G401.6 (cell line): ENCODE measurements at regions not wholly inside any gene's neighbourhood (a gene's known extent, or its start where the extent isn't known, plus 50 kb on each side); places are given as distances from the start of the nearest gene placed in this dataset.

ENCODE experiments used
- FAIRE-seq: peaks from 2 replicates; lab custom pipeline; 2012; peaks lifted over from hg19 to GRCh38; lab: Jason Lieb, UNC

DNA sequence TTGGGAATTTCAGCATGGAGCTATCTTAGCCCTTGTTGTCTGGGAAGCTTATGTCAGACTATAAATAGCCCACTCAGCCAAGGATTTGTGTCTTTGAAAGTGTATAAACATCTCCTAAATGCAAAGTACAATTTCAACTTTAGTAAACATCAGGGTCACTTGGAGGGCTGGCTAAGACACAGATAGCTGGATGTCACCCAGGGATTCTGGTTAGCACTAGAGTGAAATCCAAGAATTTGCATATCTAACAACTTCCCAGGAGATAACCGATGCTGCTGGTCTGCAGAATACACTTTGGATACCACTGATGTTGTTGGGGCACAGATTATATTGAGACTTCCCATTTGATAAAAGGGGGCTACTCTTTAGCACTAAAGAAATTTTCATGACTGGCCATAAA is 130.9 kb downstream of the PAX1 start:
- FAIRE-seq, result no peak

DNA sequence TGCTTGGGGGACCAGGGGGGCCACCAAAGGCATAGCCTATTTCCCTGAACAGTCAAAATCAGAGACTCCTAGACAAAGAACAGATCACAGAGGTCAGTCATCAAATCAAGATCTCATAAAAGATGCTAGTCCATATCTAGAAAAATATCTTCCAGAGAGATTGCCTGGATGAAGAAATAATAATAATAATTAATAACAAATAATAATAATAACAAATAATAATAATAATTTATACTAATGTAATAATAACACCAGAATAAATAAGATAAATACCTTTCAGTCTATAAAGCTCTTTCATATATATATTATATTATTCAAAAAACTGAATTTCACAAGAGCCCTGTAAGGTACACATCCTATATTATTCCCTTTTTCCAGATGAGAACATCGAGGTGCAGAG is 129.6 kb downstream of the PAX1 start:
- FAIRE-seq, result no peak

GRCh38 chr20:21832442-21833385 is 127.2 kb downstream of the PAX1 start:
- FAIRE-seq, result no peak

DNA sequence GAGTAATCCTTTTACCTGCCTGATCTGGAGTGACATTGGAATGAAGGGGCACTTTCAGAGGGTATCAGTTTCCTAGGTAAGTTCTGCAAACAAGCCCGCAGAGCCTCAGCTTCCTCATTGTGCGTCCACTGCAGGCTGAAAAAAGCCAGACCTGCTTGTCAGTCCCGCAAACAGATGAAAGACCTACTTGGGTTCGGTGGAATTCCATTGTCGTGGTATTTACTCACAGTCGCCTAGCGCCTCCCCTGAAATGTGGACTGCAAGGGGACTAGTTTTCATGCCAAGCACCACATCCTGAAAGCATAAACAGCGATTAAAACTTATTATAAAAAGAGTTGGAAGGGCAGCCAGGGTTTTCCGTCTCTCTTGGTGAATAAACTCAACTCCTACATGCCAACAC is 121.5 kb downstream of the PAX1 start:
- FAIRE-seq, result no peak

GRCh38 chr20:21821358-21821757 is 115.9 kb downstream of the PAX1 start:
- FAIRE-seq, result no peak

- FAIRE-seq, result no peak
These were observed 115.2 kb downstream of the PAX1 start for GRCh38 chr20:21820688-21821087.

GRCh38 chr20:21820045-21820444 is 114.6 kb downstream of the PAX1 start:
- no peak for FAIRE-seq

GRCh38 chr20:21812379-21812778 is 106.9 kb downstream of the PAX1 start:
- FAIRE-seq, result no peak

DNA sequence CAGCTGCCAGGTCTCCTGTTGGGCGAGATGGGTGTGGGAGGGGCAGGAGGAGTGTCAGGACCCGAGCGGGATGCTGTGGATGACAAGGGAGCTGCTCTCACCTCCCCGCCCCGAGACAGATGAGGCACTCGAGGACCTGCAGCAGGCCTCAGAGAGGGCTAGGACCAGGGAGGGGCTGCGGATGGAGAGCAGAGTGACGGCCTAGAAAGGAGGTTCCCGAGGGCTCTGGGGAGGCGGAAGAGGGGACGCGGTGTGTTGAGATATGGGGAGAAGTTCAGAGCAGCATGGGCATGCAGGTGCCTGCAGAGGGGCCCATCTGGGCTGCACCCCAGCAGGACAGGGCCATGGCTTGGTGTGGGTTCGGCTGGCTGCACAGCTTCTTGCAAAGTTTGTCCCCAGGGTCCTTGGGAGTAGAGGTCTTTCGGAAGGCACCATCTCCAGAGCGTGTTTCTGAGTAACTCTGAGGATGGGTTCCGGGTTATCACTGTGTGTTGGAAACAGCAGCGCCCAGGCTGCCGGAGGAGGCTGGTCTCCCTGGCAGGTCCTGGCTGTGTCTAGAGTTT is 104.6 kb downstream of the PAX1 start:
- FAIRE-seq, result no peak

DNA sequence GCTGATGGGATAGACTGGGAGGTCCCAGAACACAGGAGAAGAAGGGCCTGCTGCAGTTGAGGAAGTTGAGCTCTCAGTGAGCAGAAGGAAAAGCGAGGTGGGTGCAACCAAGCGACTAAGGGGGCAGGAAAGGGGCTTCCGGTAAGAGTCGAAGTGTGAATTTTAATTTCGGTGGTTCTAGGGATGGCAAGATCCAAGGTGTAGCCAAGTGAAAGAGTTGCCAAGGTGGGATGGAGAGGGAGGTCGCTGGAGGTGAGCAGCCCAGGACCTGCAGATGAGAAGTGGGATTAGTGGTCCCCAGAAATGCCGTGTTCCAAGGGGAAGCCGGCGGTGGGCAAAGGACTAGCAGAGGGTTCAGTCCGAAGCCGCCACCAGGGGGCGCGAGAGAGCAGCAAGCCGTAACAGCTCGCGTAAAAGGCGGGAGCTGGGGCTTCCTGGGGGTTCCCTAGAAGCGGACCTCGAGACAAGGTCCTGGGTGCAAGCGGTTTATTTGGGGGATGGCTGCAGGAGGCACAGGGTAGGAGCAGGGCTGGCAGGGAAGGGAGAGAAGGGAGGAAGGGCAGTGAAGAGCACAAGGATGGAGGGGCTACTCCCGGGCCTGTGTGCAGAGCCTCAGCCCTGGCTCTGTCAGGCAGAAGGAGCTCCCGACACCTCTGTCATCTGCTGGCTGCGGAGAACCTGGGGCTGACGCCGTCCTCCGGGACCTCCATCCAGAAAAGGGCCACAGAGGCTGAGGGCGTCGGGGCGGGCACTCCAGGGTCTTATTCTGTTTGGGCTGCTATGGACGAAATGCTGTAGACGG is 103.6 kb downstream of the PAX1 start:
- no peak for FAIRE-seq

DNA sequence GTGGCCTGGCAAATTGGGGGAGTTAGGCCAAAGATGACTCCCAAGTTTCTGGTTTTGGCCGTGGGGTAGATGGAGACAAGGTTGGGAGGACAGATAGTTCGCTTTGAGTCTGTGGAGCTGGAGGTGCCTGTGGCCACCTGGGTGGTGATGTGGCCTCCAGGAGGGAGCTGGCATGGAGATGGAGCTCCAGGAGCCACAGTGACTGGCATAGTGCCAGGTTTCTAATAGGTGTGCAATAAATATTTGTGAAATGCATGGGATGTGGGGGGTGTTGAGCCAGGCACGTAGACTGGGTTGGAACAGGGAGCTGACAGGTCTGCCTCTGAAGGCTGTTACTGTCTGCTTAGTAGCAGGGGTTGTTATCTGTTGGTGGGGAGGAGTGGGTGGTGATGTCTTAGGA is 102.7 kb downstream of the PAX1 start:
- no peak for FAIRE-seq

DNA sequence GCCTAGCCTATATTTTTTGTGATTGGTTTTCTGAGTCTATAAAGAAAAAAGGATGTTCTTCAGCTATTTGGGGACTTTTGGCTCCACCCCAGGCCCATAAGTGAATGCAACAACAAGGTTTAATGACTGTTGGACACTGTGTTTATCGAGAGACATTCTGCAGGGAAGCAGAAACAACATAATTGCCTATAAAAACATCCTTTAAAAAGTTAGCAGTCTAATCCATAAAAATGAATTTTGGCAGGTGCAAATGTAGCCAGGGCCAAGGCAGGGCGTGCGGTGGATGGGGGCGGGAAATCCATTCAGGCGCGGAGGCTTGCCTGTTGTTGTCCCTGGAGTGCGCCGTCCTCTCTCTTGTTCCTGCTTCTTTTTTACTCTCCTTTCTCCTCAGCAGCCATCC is 99.3 kb downstream of the PAX1 start:
- no peak for FAIRE-seq

DNA sequence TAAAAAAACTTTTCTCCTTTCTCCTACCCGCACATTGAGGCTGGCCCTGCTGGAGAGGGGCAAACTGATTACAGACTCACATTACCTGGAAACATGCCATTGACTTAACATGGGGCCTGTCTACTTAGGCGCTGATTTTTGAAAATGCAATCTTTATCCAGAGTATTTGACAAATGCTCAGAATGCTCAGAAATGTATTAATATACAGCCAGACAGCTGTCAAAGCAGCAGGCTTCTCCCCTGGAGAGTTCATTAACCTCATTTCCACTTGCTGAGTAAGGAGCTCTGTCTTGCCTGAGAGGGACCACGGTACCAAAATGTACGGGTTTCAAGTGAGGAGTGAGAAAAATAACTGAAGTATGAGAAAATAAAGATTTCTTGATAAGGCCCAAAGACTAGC is 95.7 kb downstream of the PAX1 start:
- FAIRE-seq, result no peak

- no peak for FAIRE-seq
These were observed 92.9 kb downstream of the PAX1 start for GRCh38 chr20:21798384-21798783.

- no peak for FAIRE-seq
These were observed 90.6 kb downstream of the PAX1 start for GRCh38 chr20:21796059-21796458.

DNA sequence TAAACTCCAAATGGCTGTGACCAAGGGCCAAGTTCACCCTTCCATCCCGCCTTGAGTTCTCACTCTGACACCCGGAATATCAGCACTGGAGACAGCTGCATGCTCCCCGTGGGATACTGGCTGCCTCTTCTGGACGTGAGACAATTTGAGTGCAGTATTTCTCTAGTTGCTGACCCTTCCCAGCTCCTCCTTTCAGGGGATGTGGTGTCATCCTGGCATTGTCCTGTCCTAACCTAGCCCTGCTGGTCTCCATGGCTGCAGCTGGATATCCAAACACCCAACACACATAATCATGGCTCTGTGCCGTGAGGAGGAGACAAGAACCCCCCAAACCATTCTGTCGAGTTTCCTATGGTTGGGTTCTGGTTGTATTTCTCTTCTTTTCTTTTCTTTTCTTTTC is 82.6 kb downstream of the PAX1 start:
- FAIRE-seq, result no peak

GRCh38 chr20:21781446-21782075 is 76.1 kb downstream of the PAX1 start:
- no peak for FAIRE-seq

DNA sequence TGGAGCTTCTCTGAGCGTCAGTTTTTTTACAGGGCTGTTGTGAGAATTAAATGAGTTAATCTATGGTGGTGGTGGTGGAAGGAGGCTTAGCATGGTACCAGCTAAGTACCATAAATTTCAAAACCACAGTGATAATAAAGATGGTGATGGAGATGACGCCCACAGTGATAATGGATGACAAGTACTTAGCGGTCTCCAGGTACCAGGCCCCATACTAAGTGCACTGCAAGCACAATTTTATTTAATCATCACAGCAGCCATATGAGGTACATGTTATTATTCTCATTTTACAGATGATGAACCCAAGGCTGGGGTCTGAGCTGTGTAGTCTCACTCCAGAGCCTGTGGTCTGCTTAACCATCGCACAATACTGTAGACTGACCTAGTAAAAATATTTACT is 75.1 kb downstream of the PAX1 start:
- FAIRE-seq, result no peak
